PC-9 (cell line): ENCODE measurements at regions not wholly inside any gene's neighbourhood (a gene's known extent, or its start where the extent isn't known, plus 50 kb on each side); places are given as distances from the start of the nearest gene placed in this dataset.
A peak's percentile ranks its signal among the peaks of the same experiment; 100 is the strongest.

Source experiments
- BruUV-seq: library from RNA; stranded (reverse); fragments of 400-500 nt; replicated peaks from 2 replicates; lab custom pipeline; 2021; lab: Mats Ljungman, UMichigan
- CTCF ChIA-PET: fragments of 300-600 bp; sonication (Branson Sonifier 250); formaldehyde crosslinking; loops from one replicate; lab custom pipeline; 2022; ENCODE audit warnings: antibody characterized with exemption; lab: Charles Lee
- POLR2A ChIA-PET: fragments of 300-600 bp; sonication (Branson Sonifier 250); formaldehyde crosslinking; loops from one replicate; lab custom pipeline; 2022; ENCODE audit warnings: antibody characterized with exemption; ENCODE audit not compliant: unreplicated experiment; lab: Charles Lee
- DNase-seq, 2 experiments: peaks; one replicate each; pipeline versions ENCODE4 v3.0.0 to v3.0.0-alpha.2; 2015 to 2022; ENCODE audit warnings: mixed read lengths in 1 of 2
- H2AFZ ChIP-seq: fragments of 200-600 bp; sonication (generic); 2 replicates; pipeline ENCODE4 v1.8.1; 2017; ENCODE audit warnings: antibody characterized with exemption
- H3F3A ChIP-seq: fragments of 200-600 bp; sonication (generic); 2 replicates; pipeline ENCODE4 v1.8.1; 2017; ENCODE audit warnings: antibody characterized with exemption, mild to moderate bottlenecking, low read depth; ENCODE audit not compliant: insufficient read depth
- H3K27ac ChIP-seq: fragments of 200-600 bp; sonication (generic); 2 replicates; pipeline ENCODE4 v1.6.1; 2016; ENCODE audit warnings: mixed run types
- H3K27me3 ChIP-seq: fragments of 200-600 bp; sonication (generic); 2 replicates; pipeline ENCODE4 v1.6.1; 2016; ENCODE audit warnings: low read depth, mixed run types; ENCODE audit not compliant: insufficient read depth
- H3K36me3 ChIP-seq: fragments of 200-600 bp; sonication (generic); 2 replicates; pipeline ENCODE4 v1.6.1; 2016; ENCODE audit warnings: low read depth, mixed run types
- H3K4me1 ChIP-seq: fragments of 200-600 bp; sonication (generic); replicated peaks from 2 replicates; pipeline ENCODE4 v1.6.1; 2016; ENCODE audit warnings: mixed run types; ENCODE audit not compliant: insufficient read depth
- H3K4me2 ChIP-seq: fragments of 200-600 bp; sonication (generic); 2 replicates; pipeline ENCODE4 v1.6.1; 2017; ENCODE audit warnings: mixed run types
- H3K4me3 ChIP-seq: fragments of 200-600 bp; sonication (generic); 2 replicates; pipeline ENCODE4 v1.6.1; 2016; ENCODE audit warnings: mixed run types
- H3K79me2 ChIP-seq: fragments of 200-600 bp; sonication (generic); 2 replicates; pipeline ENCODE4 v1.6.1; 2017; ENCODE audit warnings: low read depth, mixed run types
- H3K9me2 ChIP-seq: fragments of 200-600 bp; sonication (generic); 2 replicates; pipeline ENCODE4 v1.8.1; 2017; ENCODE audit warnings: mild to moderate bottlenecking; ENCODE audit not compliant: insufficient read depth
- H3K9me3 ChIP-seq: fragments of 200-600 bp; sonication (generic); 2 replicates; pipeline ENCODE4 v1.8.1; 2016; ENCODE audit warnings: low read depth; ENCODE audit not compliant: insufficient read depth
- H4K20me1 ChIP-seq: fragments of 200-600 bp; sonication (generic); 2 replicates; pipeline ENCODE4 v1.8.1; 2017; ENCODE audit not compliant: insufficient read depth
- CTCF ChIP-seq: fragments of 200-600 bp; sonication (generic); conservative IDR thresholded peaks from 2 replicates; pipeline ENCODE4 v1.6.1; 2017; ENCODE audit warnings: mixed run types, antibody characterized with exemption, mild to moderate bottlenecking, moderate library complexity
- EZH2 ChIP-seq: fragments of 200-600 bp; sonication (generic); IDR thresholded peaks from 2 replicates; pipeline ENCODE4 v1.8.0; 2017; ENCODE audit warnings: antibody characterized with exemption, low read depth
- intact Hi-C: fragments of 100-400 bp; cut with micrococcal nuclease; formaldehyde crosslinking; loops from one replicate; pipeline ENCODE4 v1.10.0; 2022; ENCODE audit not compliant: unreplicated experiment

GRCh38 chr3:162192340-162193029, 695.9 kb downstream of the OTOL1 start:
- Histone ChIP-seq H3K36me3 (no peaks in the 10 kb centered on the region), H3K9me3 (no peaks in the 10 kb centered on the region), H3K9me2 (no peaks in the 10 kb centered on the region), H3K4me2 (no peak overlapping the region), H2AFZ (no peak overlapping the region), H3K79me2 (no peaks in the 10 kb centered on the region), H3K4me3 (no peak overlapping the region), H3K4me1 (no peaks in the 10 kb centered on the region), H3K27ac (no peak overlapping the region), H3K27me3 (no peaks in the 10 kb centered on the region), H4K20me1 (no peaks in the 10 kb centered on the region), H3F3A (no peaks in the 10 kb centered on the region)
- BruUV-seq: no TSS peak
- ChIA-PET CTCF (no interaction called here), POLR2A (no interaction called here)
- DNase-seq: no peak
- intact Hi-C loops: no loop called here
- TF ChIP-seq EZH2: no peak
- TF ChIP-seq CTCF: no peak

- no peak for TF ChIP-seq EZH2
- no peak for TF ChIP-seq CTCF
- Histone ChIP-seq H4K20me1 (no peaks in the 10 kb centered on the region), H3K4me3 (no peak overlapping the region), H3K27ac (no peak overlapping the region), H3K9me3 (no peaks in the 10 kb centered on the region), H3K4me2 (no peak overlapping the region), H3K9me2 (no peaks in the 10 kb centered on the region), H3F3A (no peaks in the 10 kb centered on the region), H3K36me3 (no peaks in the 10 kb centered on the region), H3K79me2 (no peaks in the 10 kb centered on the region), H2AFZ (0 out of 2 replicates have a peak overlapping the region, but pooled peaks have one; percentile 52), H3K4me1 (no peaks in the 10 kb centered on the region), H3K27me3 (no peaks in the 10 kb centered on the region)
- no TSS peak for BruUV-seq
- POLR2A ChIA-PET: no interaction called here
- intact Hi-C loops: no loop called here
- CTCF ChIA-PET: no interaction called here
- no peak for DNase-seq
Measured at GRCh38 chr3:162193148-162194095, 696.8 kb downstream of the OTOL1 start.

GRCh38 chr3:162195147-162195546, 698.5 kb downstream of the OTOL1 start:
- H3K4me3 ChIP-seq: no peak overlapping the region
- no peaks in the 10 kb centered on the region for H3K4me1 ChIP-seq
- no peaks in the 10 kb centered on the region for H4K20me1 ChIP-seq
- H3K9me2 ChIP-seq: no peaks in the 10 kb centered on the region
- H3F3A ChIP-seq: no peaks in the 10 kb centered on the region
- no peaks in the 10 kb centered on the region for H3K36me3 ChIP-seq
- ChIA-PET CTCF (no interaction called here), POLR2A (no interaction called here)
- no peak for DNase-seq
- no peaks in the 10 kb centered on the region for H3K9me3 ChIP-seq
- no peak overlapping the region for H2AFZ ChIP-seq
- BruUV-seq: no TSS peak
- no peak overlapping the region for H3K27ac ChIP-seq
- TF ChIP-seq CTCF (no peak), EZH2 (no peak)
- intact Hi-C loops: no loop called here
- no peaks in the 10 kb centered on the region for H3K27me3 ChIP-seq
- H3K4me2 ChIP-seq: no peak overlapping the region
- H3K79me2 ChIP-seq: no peaks in the 10 kb centered on the region
